K562 (cell line): ENCODE measurements at regions not wholly inside any gene's neighbourhood (a gene's known extent, or its start where the extent isn't known, plus 50 kb on each side); places are given as distances from the start of the nearest gene placed in this dataset.

Source experiments
- ATAC-seq: fragments of 200-7000 bp; cut with Tn5 transposase; 3 replicates; pipeline ENCODE4 v1.9.1; 2020; ENCODE audit warnings: moderate library complexity
- BruUV-seq: library from RNA; stranded (reverse); fragments of 400-500 nt; replicated peaks from 2 replicates; lab custom pipeline; 2021; lab: Mats Ljungman, UMichigan
- CTCF ChIA-PET: fragments of 300-600 bp; formaldehyde crosslinking; extraction: SDS; loops from one replicate; lab custom pipeline; 2021; ENCODE audit warnings: low intra/inter-chr PET ratio; lab: Yijun Ruan, JAX
- POLR2A ChIA-PET: fragments of 300-600, 350-650 bp; sonication (Branson Sonifier 250); formaldehyde crosslinking; extraction: SDS; loops from one replicate; lab custom pipeline; 2021; ENCODE audit warnings: antibody characterized with exemption, inconsistent platforms; lab: Yijun Ruan, JAX
- DNase-seq, 4 experiments: peaks; one replicate each; pipeline versions ENCODE4 v3.0.0 to v3.0.0-alpha.2; 2011 to 2018; ENCODE audit warnings: low spot score in 3 of 4, mixed read lengths in 3 of 4; ENCODE audit errors: extremely low read depth in 1 of 4
- FAIRE-seq: peaks from 2 replicates; lab custom pipeline; 2011; peaks lifted over from hg19 to GRCh38; lab: Jason Lieb, UNC
- H2AFZ ChIP-seq: 2 replicates; pipeline ENCODE4 v1.6.0; 2011; ENCODE audit warnings: low read depth, low read length, control low read depth, inconsistent platforms
- H3K27ac ChIP-seq: fragments of 200-600 bp; 3 replicates; pipeline ENCODE4 v1.8.0; 2011; ENCODE audit warnings: low read depth, mild to moderate bottlenecking, control low read depth, inconsistent platforms, low read length, moderate library complexity, mixed read lengths; ENCODE audit errors: extremely low read depth
- H3K27me3 ChIP-seq, 2 experiments: fragments of 300-600 bp in 1 of 2; 2 replicates in 1 of 2; 3 replicates in 1 of 2; pipeline versions ENCODE4 v1.6.0 to v1.8.0; 2011; ENCODE audit warnings: inconsistent platforms in 2 of 2, low read length in 2 of 2, mild to moderate bottlenecking in 1 of 2, mixed read lengths in 1 of 2, moderate library complexity in 1 of 2; ENCODE audit not compliant: control insufficient read depth in 2 of 2, insufficient read depth in 2 of 2
- H3K36me3 ChIP-seq: fragments of 300-600 bp; 3 replicates; pipeline ENCODE4 v1.8.0; 2011; ENCODE audit warnings: mild to moderate bottlenecking, low read length, inconsistent platforms; ENCODE audit not compliant: control insufficient read depth, insufficient read depth
- H3K4me1 ChIP-seq, 2 experiments: fragments of 200-600 bp in 1 of 2; replicated peaks in 1 of 2; 2 replicates in 1 of 2; 3 replicates in 1 of 2; pipeline versions ENCODE4 v1.5.1 to v1.8.0; 2011; ENCODE audit warnings: inconsistent platforms in 2 of 2, low read length in 2 of 2, mild to moderate bottlenecking in 1 of 2, mixed read lengths in 1 of 2, moderate library complexity in 1 of 2; ENCODE audit not compliant: control insufficient read depth in 2 of 2, insufficient read depth in 2 of 2
- H3K4me2 ChIP-seq: 2 replicates; pipeline ENCODE4 v1.6.1; 2011; ENCODE audit warnings: low read length, control low read depth, inconsistent platforms, mixed read lengths; ENCODE audit not compliant: insufficient read depth
- H3K4me3 ChIP-seq: fragments of 200-600 bp; sonication (generic), shearing (Covaris generic); 2 replicates; pipeline ENCODE4 v1.5.1; 2016; ENCODE audit warnings: control low read depth, inconsistent platforms
- H3K79me2 ChIP-seq: fragments of 200-600 bp; 3 replicates; pipeline ENCODE4 v1.8.0; 2011; ENCODE audit warnings: low read length, inconsistent platforms; ENCODE audit not compliant: control insufficient read depth, insufficient read depth
- H3K9ac ChIP-seq, 2 experiments: 2 replicates each; pipeline versions ENCODE4 v1.6.0 to v1.6.1; 2011; ENCODE audit warnings: low read depth in 2 of 2, low read length in 2 of 2, control low read depth in 1 of 2, inconsistent platforms in 1 of 2, mild to moderate bottlenecking in 1 of 2, mixed read lengths in 1 of 2; ENCODE audit not compliant: insufficient read depth in 1 of 2
- H3K9me1 ChIP-seq: one replicate; pipeline ENCODE4 v1.6.0; 2011; ENCODE audit warnings: inconsistent platforms, mild to moderate bottlenecking, low read length, moderate library complexity; ENCODE audit not compliant: control insufficient read depth, insufficient read depth
- H3K9me3 ChIP-seq: replicated peaks from 2 replicates; pipeline ENCODE4 v1.5.1; 2011; ENCODE audit warnings: low read depth, low read length, inconsistent platforms; ENCODE audit not compliant: control insufficient read depth, insufficient read depth
- H4K20me1 ChIP-seq: replicated peaks from 2 replicates; pipeline ENCODE4 v1.6.1; 2011; ENCODE audit warnings: low read length, inconsistent platforms, mixed read lengths; ENCODE audit not compliant: control insufficient read depth, insufficient read depth
- TOE1 ChIP-seq, 2 experiments: fragments of 450-650 bp in 1 of 2; sonication (generic) in 1 of 2; formaldehyde crosslinking in 1 of 2; IDR thresholded peaks; 2 replicates each; pipeline versions ENCODE4 v1.7.1 to v1.8.0; 2016 to 2022; ENCODE audit warnings: borderline replicate concordance in 2 of 2, mild to moderate bottlenecking in 2 of 2, antibody characterized with exemption in 1 of 2, inconsistent platforms in 1 of 2, low read depth in 1 of 2, missing genetic modification reagents in 1 of 2, moderate library complexity in 1 of 2
- ZSCAN32 ChIP-seq: fragments of 450-650 bp; formaldehyde crosslinking; IDR thresholded peaks from 2 replicates; pipeline ENCODE4 v1.4.0; 2020; ENCODE audit warnings: mild to moderate bottlenecking, moderate library complexity
- WGBS: fragments of 100-300 bp; shearing (Covaris generic); methylation state at CpG from one replicate; pipeline ENCODE4 v1.1.6; 2016; ENCODE audit warnings: low coverage, mixed read lengths; ENCODE audit not compliant: insufficient coverage; ENCODE audit errors: missing lambda C conversion rate; 5-methylcytosine and 5-hydroxymethylcytosine counted together
- in situ Hi-C: fragments of 300-500 bp; cut with MboI; formaldehyde crosslinking; loops from 4 replicates; pipeline ENCODE4 v1.15.0; 2018; ENCODE audit warnings: inconsistent platforms, mixed read lengths
- intact Hi-C: fragments of 100-400 bp; cut with micrococcal nuclease; formaldehyde crosslinking; loops from 2 replicates; pipeline ENCODE4 v1.14.2; 2022
- TF ChIP-seq, protein P1 (sequence below): sonication (generic); formaldehyde crosslinking; IDR thresholded peaks from 2 replicates; pipeline ENCODE4 v1.8.0; 2022; ENCODE audit warnings: missing genetic modification reagents, mild to moderate bottlenecking, borderline replicate concordance
- TF ChIP-seq, protein P2 (sequence below): fragments of 450-650 bp; formaldehyde crosslinking; IDR thresholded peaks from 2 replicates; pipeline ENCODE4 v1.4.0; 2022; ENCODE audit warnings: missing genetic modification characterization
- TF ChIP-seq, protein P3 (sequence below): fragments of 450-650 bp; IDR thresholded peaks from 2 replicates; pipeline ENCODE4 v1.6.1; 2016; ENCODE audit warnings: low read depth

DNA sequence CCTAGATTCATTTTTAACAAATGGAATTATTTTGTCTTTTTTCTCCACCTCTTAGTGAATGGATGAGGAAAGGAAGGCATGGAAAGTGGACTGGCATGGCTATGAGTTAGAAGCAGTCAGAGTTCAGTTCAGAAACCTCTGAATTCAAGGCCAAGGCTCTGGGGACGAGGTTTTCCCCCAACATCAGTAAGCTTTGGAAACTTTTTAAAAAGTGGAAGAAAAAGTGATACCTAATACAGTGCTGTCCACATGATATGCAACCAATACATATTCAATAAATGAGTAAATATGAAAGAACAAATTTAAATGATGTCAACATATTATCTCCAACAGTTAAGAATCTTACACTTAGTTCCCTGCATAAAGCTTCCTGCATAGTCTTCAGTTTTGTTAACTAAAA is 204.7 kb downstream of the HLX start:
- ChIA-PET POLR2A (no interaction called here), CTCF (interaction anchor here (0.7 kb wide), 1 partner anchor 9 kb away, joined by 3 read pairs; no protein-coding TSS in a partner anchor)
- no peaks in the 10 kb centered on the region for H3K9me3 ChIP-seq
- no peak for DNase-seq
- H3K4me3 ChIP-seq = no peak overlapping the region
- no peak overlapping the region for H3K4me2 ChIP-seq
- H3K4me1 ChIP-seq = no peaks in the 10 kb centered on the region
- no peak for TF ChIP-seq TOE1 (IDR thresholded peaks at IDR 0.05; ENCODE audit: borderline replicate concordance)
- TF ChIP-seq TOE1 (CRISPR knock-in tag; IDR thresholded peaks at IDR 0.05; ENCODE audit: borderline replicate concordance, low read depth) = no peak
- TF ChIP-seq, protein P1, sequence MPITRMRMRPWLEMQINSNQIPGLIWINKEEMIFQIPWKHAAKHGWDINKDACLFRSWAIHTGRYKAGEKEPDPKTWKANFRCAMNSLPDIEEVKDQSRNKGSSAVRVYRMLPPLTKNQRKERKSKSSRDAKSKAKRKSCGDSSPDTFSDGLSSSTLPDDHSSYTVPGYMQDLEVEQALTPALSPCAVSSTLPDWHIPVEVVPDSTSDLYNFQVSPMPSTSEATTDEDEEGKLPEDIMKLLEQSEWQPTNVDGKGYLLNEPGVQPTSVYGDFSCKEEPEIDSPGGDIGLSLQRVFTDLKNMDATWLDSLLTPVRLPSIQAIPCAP = no peak
- no peak for FAIRE-seq
- H2AFZ ChIP-seq = no peak overlapping the region
- H3K27ac ChIP-seq = no peak overlapping the region
- no peaks in the 10 kb centered on the region for H4K20me1 ChIP-seq
- 5% methylated on average over 1 of the region's 1 CpG for WGBS
- H3K9ac ChIP-seq = no peak overlapping the region
- H3K27me3 ChIP-seq = no peaks in the 10 kb centered on the region
- no peak for ATAC-seq
- no peaks in the 10 kb centered on the region for H3K9me1 ChIP-seq
- H3K36me3 ChIP-seq = no peaks in the 10 kb centered on the region
- no peaks in the 10 kb centered on the region for H3K79me2 ChIP-seq
- in situ Hi-C loops (no loop called here), intact Hi-C loops (no loop called here)
- BruUV-seq = no TSS peak

DNA sequence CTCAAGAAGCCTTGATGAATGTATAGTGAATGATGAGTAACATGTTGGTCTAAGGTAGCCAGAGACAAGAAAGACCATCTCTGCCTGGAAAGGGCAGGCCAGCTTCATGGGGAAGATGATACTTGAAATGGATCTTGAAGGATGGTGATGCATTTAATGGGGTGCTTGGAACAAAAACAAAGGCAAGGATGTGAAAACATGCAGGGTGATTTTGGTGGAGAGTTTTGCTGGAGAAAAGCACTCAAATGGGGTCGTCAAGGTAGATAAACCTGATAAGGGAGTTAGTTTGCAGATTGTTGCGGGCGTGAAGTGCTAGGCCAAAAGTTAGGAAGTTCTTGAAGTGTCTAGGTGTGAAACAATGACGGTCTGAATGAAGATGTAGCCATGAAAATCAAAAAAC is 205.4 kb downstream of the HLX start:
- H2AFZ ChIP-seq = no peak overlapping the region
- H4K20me1 ChIP-seq = no peaks in the 10 kb centered on the region
- no peaks in the 10 kb centered on the region for H3K27me3 ChIP-seq
- no peak overlapping the region for H3K4me3 ChIP-seq
- CTCF ChIA-PET = no interaction called here
- POLR2A ChIA-PET = no interaction called here
- H3K36me3 ChIP-seq = no peaks in the 10 kb centered on the region
- DNase-seq = no peak
- in situ Hi-C loops = no loop called here
- TF ChIP-seq, protein P2, sequence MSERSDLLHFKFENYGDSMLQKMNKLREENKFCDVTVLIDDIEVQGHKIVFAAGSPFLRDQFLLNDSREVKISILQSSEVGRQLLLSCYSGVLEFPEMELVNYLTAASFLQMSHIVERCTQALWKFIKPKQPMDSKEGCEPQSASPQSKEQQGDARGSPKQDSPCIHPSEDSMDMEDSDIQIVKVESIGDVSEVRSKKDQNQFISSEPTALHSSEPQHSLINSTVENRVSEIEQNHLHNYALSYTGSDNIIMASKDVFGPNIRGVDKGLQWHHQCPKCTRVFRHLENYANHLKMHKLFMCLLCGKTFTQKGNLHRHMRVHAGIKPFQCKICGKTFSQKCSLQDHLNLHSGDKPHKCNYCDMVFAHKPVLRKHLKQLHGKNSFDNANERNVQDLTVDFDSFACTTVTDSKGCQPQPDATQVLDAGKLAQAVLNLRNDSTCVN (CRISPR knock-in tag) = no peak
- TF ChIP-seq, protein P3, sequence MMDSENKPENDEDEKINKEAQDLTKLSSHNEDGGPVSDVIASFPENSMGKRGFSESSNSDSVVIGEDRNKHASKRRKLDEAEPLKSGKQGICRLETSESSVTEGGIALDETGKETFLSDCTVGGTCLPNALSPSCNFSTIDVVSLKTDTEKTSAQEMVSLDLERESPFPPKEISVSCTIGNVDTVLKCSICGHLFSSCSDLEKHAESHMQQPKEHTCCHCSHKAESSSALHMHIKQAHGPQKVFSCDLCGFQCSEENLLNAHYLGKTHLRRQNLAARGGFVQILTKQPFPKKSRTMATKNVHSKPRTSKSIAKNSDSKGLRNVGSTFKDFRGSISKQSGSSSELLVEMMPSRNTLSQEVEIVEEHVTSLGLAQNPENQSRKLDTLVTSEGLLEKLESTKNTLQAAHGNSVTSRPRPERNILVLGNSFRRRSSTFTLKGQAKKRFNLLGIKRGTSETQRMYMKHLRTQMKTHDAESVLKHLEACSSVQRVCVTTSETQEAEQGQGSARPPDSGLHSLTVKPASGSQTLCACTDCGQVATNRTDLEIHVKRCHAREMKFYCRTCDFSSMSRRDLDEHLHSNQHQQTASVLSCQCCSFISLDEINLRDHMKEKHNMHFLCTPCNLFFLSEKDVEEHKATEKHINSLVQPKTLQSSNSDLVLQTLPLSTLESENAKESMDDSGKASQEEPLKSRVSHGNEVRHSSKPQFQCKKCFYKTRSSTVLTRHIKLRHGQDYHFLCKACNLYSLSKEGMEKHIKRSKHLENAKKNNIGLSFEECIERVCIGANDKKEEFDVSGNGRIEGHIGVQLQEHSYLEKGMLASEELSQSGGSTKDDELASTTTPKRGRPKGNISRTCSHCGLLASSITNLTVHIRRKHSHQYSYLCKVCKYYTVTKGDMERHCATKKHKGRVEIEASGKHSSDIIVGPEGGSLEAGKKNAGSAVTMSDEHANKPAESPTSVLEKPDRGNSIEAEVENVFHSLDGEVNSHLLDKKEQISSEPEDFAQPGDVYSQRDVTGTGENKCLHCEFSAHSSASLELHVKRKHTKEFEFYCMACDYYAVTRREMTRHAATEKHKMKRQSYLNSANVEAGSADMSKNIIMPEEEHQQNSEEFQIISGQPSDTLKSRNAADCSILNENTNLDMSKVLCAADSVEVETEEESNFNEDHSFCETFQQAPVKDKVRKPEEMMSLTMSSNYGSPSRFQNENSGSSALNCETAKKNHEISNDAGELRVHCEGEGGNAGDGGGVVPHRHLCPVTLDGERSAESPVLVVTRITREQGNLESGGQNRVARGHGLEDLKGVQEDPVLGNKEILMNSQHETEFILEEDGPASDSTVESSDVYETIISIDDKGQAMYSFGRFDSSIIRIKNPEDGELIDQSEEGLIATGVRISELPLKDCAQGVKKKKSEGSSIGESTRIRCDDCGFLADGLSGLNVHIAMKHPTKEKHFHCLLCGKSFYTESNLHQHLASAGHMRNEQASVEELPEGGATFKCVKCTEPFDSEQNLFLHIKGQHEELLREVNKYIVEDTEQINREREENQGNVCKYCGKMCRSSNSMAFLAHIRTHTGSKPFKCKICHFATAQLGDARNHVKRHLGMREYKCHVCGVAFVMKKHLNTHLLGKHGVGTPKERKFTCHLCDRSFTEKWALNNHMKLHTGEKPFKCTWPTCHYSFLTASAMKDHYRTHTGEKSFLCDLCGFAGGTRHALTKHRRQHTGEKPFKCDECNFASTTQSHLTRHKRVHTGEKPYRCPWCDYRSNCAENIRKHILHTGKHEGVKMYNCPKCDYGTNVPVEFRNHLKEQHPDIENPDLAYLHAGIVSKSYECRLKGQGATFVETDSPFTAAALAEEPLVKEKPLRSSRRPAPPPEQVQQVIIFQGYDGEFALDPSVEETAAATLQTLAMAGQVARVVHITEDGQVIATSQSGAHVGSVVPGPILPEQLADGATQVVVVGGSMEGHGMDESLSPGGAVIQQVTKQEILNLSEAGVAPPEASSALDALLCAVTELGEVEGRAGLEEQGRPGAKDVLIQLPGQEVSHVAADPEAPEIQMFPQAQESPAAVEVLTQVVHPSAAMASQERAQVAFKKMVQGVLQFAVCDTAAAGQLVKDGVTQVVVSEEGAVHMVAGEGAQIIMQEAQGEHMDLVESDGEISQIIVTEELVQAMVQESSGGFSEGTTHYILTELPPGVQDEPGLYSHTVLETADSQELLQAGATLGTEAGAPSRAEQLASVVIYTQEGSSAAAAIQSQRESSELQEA = no peak
- no peak for TF ChIP-seq ZSCAN32 (CRISPR knock-in tag)
- TF ChIP-seq, all 486 proteins: peak for 0
- Histone ChIP-seq H3K9me1 (no peaks in the 10 kb centered on the region), H3K79me2 (no peaks in the 10 kb centered on the region), H3K4me2 (no peak overlapping the region), H3K9me3 (no peaks in the 10 kb centered on the region), H3K4me1 (no peaks in the 10 kb centered on the region), H3K27ac (no peak overlapping the region), H3K9ac (no peak overlapping the region)
- BruUV-seq = no TSS peak
- 7% methylated on average over 4 of the region's 4 CpGs for WGBS
- no peak for ATAC-seq
- FAIRE-seq = no peak
- intact Hi-C loops = no loop called here
